Endothelial cell of umbilical vein (primary cell): ENCODE measurements at regions not wholly inside any gene's neighbourhood (a gene's known extent, or its start where the extent isn't known, plus 50 kb on each side); places are given as distances from the start of the nearest gene placed in this dataset.

ENCODE experiments used
- BruUV-seq: library from RNA; stranded (reverse); fragments of 400-500 nt; replicated peaks from 2 replicates; lab custom pipeline; 2021; lab: Mats Ljungman, UMichigan
- CTCF ChIA-PET: fragments of 300-600, 350-600 bp; sonication (Branson Sonifier 250); formaldehyde crosslinking; loops from one replicate; lab custom pipeline; 2021; ENCODE audit warnings: antibody characterized with exemption, inconsistent platforms; lab: Charles Lee
- POLR2A ChIA-PET: fragments of 300-600, 350-600 bp; sonication (Branson Sonifier 250); formaldehyde crosslinking; loops from one replicate; lab custom pipeline; 2021; ENCODE audit warnings: antibody characterized with exemption, inconsistent platforms; lab: Charles Lee
- DNase-seq: peaks from one replicate; pipeline ENCODE4 v3.0.0-alpha.2; 2011; ENCODE audit warnings: low read depth, low spot score
- FAIRE-seq: peaks from 2 replicates; lab custom pipeline; 2011; peaks lifted over from hg19 to GRCh38; lab: Jason Lieb, UNC
- H2AFZ ChIP-seq: 2 replicates; pipeline ENCODE4 v1.6.0; 2012; ENCODE audit warnings: low read depth, low read length, control low read depth, inconsistent platforms
- H3K27ac ChIP-seq: 2 replicates; pipeline ENCODE4 v1.5.1; 2011; ENCODE audit warnings: low read depth, mild to moderate bottlenecking, control low read depth, low read length, moderate library complexity; ENCODE audit not compliant: insufficient read depth
- H3K27me3 ChIP-seq, 2 experiments: 2 replicates each; pipeline versions ENCODE4 v1.6.0 to v1.6.1; 2011; ENCODE audit warnings: low read length in 2 of 2, mixed read lengths in 1 of 2; ENCODE audit not compliant: control insufficient read depth in 2 of 2, insufficient read depth in 2 of 2
- H3K36me3 ChIP-seq, 2 experiments: 2 replicates in 1 of 2; 3 replicates in 1 of 2; pipeline ENCODE4 v1.5.1; 2011; ENCODE audit warnings: low read length in 2 of 2, mild to moderate bottlenecking in 1 of 2, moderate library complexity in 1 of 2; ENCODE audit not compliant: control insufficient read depth in 2 of 2, insufficient read depth in 2 of 2; ENCODE audit errors: extremely low read depth in 1 of 2
- H3K4me1 ChIP-seq: 3 replicates; pipeline ENCODE4 v1.5.1; 2011; ENCODE audit warnings: mild to moderate bottlenecking, low read length; ENCODE audit not compliant: control insufficient read depth, insufficient read depth; ENCODE audit errors: extremely low read depth
- H3K4me2 ChIP-seq: 2 replicates; pipeline ENCODE4 v1.6.1; 2011; ENCODE audit warnings: low read length, control low read depth, mixed read lengths; ENCODE audit not compliant: insufficient read depth
- H3K4me3 ChIP-seq, 3 experiments: fragments of 200-600 bp in 1 of 3; sonication (generic), shearing (Covaris generic) in 1 of 3; replicated peaks in 1 of 3; 2 replicates each; pipeline ENCODE4 v1.5.1; 2011 to 2016; ENCODE audit warnings: control low read depth in 3 of 3, low read length in 3 of 3, mild to moderate bottlenecking in 2 of 3, inconsistent platforms in 1 of 3, low read depth in 1 of 3, moderate library complexity in 1 of 3; ENCODE audit not compliant: insufficient read depth in 1 of 3
- H3K79me2 ChIP-seq: 2 replicates; pipeline ENCODE4 v1.6.0; 2012; ENCODE audit warnings: low read length, inconsistent platforms; ENCODE audit not compliant: control insufficient read depth, insufficient read depth
- H3K9ac ChIP-seq: replicated peaks from 2 replicates; pipeline ENCODE3; 2011; ENCODE audit warnings: low read length, control low read depth; ENCODE audit not compliant: insufficient read depth; ENCODE audit errors: extremely low read depth
- H3K9me1 ChIP-seq: replicated peaks from 3 replicates; pipeline ENCODE4 v1.6.0; 2011; ENCODE audit warnings: mild to moderate bottlenecking, low read length; ENCODE audit not compliant: control insufficient read depth, insufficient read depth; ENCODE audit errors: extremely low read depth
- H3K9me3 ChIP-seq: replicated peaks from 2 replicates; pipeline ENCODE4 v1.5.1; 2012; ENCODE audit warnings: low read length, inconsistent platforms; ENCODE audit not compliant: control insufficient read depth, insufficient read depth
- H4K20me1 ChIP-seq: replicated peaks from 2 replicates; pipeline ENCODE3; 2011; ENCODE audit warnings: mild to moderate bottlenecking, low read length; ENCODE audit not compliant: control insufficient read depth, insufficient read depth; ENCODE audit errors: extremely low read depth
- EZH2 ChIP-seq: IDR thresholded peaks from 2 replicates; pipeline ENCODE4 v1.6.1; 2012; ENCODE audit warnings: borderline replicate concordance, low read depth, mild to moderate bottlenecking, moderate library complexity, low read length, inconsistent platforms; ENCODE audit not compliant: severe bottlenecking
- FOS ChIP-seq: IDR thresholded peaks from 2 replicates; pipeline ENCODE4 v1.6.1; 2011; ENCODE audit warnings: mild to moderate bottlenecking, low read length, moderate library complexity, borderline replicate concordance; ENCODE audit not compliant: insufficient read depth
- GATA2 ChIP-seq: IDR thresholded peaks from 2 replicates; pipeline ENCODE4 v1.7.0; 2011; ENCODE audit warnings: low read depth, mild to moderate bottlenecking, moderate library complexity, mixed read lengths, low read length; ENCODE audit not compliant: insufficient read length, insufficient read depth
- JUN ChIP-seq: IDR thresholded peaks from 2 replicates; pipeline ENCODE4 v1.6.1; 2011; ENCODE audit warnings: borderline replicate concordance, low read depth; ENCODE audit not compliant: insufficient read length, insufficient read depth
- MYC ChIP-seq: IDR thresholded peaks from one replicate; pipeline ENCODE4 v1.6.1; 2011; ENCODE audit warnings: mild to moderate bottlenecking, low read depth, low read length
- POLR2A ChIP-seq: IDR thresholded peaks from 2 replicates; pipeline ENCODE4 v1.6.1; 2012; ENCODE audit warnings: low read depth, mild to moderate bottlenecking, control low read depth, low read length
- POLR2AphosphoS5 ChIP-seq: IDR thresholded peaks from 2 replicates; pipeline ENCODE4 v1.6.1; 2012; ENCODE audit warnings: low read depth, mild to moderate bottlenecking, control low read depth, low read length, moderate library complexity; ENCODE audit not compliant: insufficient read depth
- dilution Hi-C: fragments of 300-500 bp; cut with MboI; formaldehyde crosslinking; loops from one replicate; pipeline ENCODE4 v1.15.0; 2019; ENCODE audit warnings: low sequenced_read_pairs; ENCODE audit not compliant: extremely low pct_ligation_motif_present
- intact Hi-C: fragments of 100-400 bp; cut with micrococcal nuclease; formaldehyde crosslinking; loops from one replicate; pipeline ENCODE4 v1.10.0; 2022
- TF ChIP-seq, protein P1 (sequence below), 2 donors: IDR thresholded peaks; 1 replicate in 1 of 2; 2 replicates in 1 of 2; pipeline ENCODE4 v1.5.1; 2011; ENCODE audit warnings: low read length in 2 of 2, mild to moderate bottlenecking in 2 of 2, moderate library complexity in 2 of 2, control low read depth in 1 of 2, inconsistent platforms in 1 of 2, low read depth in 1 of 2; ENCODE audit not compliant: insufficient read depth in 1 of 2; ENCODE audit errors: extremely low read depth in 1 of 2
- TF ChIP-seq, protein P2 (sequence below): IDR thresholded peaks from 2 replicates; pipeline ENCODE4 v1.6.1; 2011; ENCODE audit not compliant: insufficient read depth, insufficient read length

DNA sequence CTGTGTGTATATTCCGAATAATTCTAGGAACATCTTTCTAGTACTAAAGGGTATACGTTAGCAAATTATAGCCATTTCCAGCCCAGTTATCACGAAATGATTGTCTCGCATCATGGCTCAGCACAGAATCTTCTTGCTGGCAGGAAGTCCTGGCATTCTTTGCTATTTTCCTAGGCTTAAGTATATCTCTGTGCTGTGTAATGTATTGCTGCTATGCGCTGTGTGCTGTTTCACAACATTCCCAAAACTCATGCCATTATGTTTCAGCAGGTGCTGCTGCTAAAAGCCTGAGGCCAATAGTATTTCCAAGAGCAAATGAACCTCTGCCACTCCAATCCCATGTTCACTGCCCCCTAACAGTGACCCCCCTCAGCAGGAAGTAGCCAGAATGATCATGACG is 62.9 kb upstream of the ZNF92 start:
- Histone ChIP-seq H3K9ac (no peak overlapping the region), H3K4me2 (no peak overlapping the region), H3K27me3 (no peaks in the 10 kb centered on the region), H3K4me3 (no peak overlapping the region), H3K9me1 (no peaks in the 10 kb centered on the region), H3K9me3 (no peaks in the 10 kb centered on the region), H3K27ac (no peak overlapping the region), H3K36me3 (no peaks in the 10 kb centered on the region), H3K4me1 (no peaks in the 10 kb centered on the region), H4K20me1 (no peaks in the 10 kb centered on the region), H2AFZ (no peak overlapping the region), H3K79me2 (no peaks in the 10 kb centered on the region)
- ChIA-PET CTCF (interaction anchor here (4.6 kb wide), 1 partner anchor 360 kb away, joined by 68 read pairs; no protein-coding TSS in a partner anchor), POLR2A (no interaction called here)
- DNase-seq (no peak), FAIRE-seq (no peak)
- dilution Hi-C loops, result no loop called here
- BruUV-seq, result no TSS peak
- TF ChIP-seq FOS (no peak), MYC (no peak), JUN (no peak), EZH2 (no peak), POLR2AphosphoS5 (no peak), GATA2 (no peak), POLR2A (no peak)
- TF ChIP-seq, protein P1, sequence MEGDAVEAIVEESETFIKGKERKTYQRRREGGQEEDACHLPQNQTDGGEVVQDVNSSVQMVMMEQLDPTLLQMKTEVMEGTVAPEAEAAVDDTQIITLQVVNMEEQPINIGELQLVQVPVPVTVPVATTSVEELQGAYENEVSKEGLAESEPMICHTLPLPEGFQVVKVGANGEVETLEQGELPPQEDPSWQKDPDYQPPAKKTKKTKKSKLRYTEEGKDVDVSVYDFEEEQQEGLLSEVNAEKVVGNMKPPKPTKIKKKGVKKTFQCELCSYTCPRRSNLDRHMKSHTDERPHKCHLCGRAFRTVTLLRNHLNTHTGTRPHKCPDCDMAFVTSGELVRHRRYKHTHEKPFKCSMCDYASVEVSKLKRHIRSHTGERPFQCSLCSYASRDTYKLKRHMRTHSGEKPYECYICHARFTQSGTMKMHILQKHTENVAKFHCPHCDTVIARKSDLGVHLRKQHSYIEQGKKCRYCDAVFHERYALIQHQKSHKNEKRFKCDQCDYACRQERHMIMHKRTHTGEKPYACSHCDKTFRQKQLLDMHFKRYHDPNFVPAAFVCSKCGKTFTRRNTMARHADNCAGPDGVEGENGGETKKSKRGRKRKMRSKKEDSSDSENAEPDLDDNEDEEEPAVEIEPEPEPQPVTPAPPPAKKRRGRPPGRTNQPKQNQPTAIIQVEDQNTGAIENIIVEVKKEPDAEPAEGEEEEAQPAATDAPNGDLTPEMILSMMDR (IDR thresholded peaks at IDR 0.05; ENCODE audit: extremely low read depth in 1 of 2, insufficient read depth in 1 of 2, low read depth in 1 of 2, low read length in 2 of 2), result no peak
- TF ChIP-seq, protein P2, sequence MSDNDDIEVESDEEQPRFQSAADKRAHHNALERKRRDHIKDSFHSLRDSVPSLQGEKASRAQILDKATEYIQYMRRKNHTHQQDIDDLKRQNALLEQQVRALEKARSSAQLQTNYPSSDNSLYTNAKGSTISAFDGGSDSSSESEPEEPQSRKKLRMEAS, result no peak
- intact Hi-C loops, result no loop called here
